ENCODE measurements at regions not wholly inside any gene's neighbourhood (a gene's known extent, or its start where the extent isn't known, plus 50 kb on each side); places are given as distances from the start of the nearest gene placed in this dataset.

DNA sequence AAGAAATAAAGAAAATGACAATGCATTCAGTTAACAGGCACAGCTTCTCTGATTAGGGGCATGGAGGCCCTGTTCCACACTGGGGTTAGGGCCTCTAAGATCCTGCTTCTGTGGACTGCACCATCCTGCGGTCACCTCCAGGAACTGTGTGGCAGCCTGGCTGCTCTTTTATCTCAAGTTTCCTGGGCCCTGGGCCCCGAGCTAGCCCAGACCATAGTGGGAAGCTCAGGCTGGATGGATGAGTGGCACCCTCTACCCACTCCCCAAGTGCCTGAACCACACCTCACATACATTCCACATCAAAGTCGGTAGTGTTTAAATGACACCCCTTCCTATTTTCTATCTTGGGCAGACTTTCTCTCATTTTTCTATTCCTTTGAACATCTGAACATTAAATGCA, 461.5 kb upstream of the MKI67 start:
- no peak overlapping the region for H3K4me3 ChIP-seq (ENCODE audit: low read depth, low read length)
- TF ChIP-seq CTCF (IDR thresholded peaks at IDR 0.05; ENCODE audit: insufficient read depth, low read length, missing control alignments) = no peak
- no peak for DNase-seq (ENCODE audit: low read depth, low spot score)
- ChIA-PET CTCF (no interaction called here), POLR2A (no interaction called here)

- TF ChIP-seq CTCF (IDR thresholded peaks at IDR 0.05; ENCODE audit: insufficient read depth, low read length, missing control alignments) = no peak
- POLR2A ChIA-PET = no interaction called here
- CTCF ChIA-PET = no interaction called here
- no peak overlapping the region for H3K4me3 ChIP-seq (ENCODE audit: low read depth, low read length)
- no peak for DNase-seq (ENCODE audit: low read depth, low spot score)
Observed at GRCh38 chr10:128588402-128588801, 462.2 kb upstream of the MKI67 start.

DNA sequence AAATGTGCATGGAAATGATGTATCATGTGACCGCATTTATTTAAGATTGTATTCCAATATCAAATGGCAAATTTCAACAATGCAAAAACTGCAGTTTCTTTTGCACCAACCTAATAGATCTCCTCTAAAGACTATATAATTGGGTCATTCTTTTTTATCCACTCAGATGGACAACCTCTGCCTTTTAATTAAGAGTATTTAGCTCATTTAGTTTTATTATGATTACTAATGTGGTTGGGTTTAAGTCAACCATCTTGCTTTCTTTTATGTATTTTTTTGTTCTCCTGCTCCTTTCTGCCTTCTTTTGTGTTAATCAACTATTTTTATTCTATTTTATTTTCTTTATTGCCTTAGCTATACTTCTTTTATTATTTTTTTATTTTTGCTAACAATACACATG, 468.5 kb upstream of the MKI67 start:
- no peak overlapping the region for H3K4me3 ChIP-seq (ENCODE audit: low read depth, low read length)
- POLR2A ChIA-PET = no interaction called here
- DNase-seq (ENCODE audit: low read depth, low spot score) = no peak
- CTCF ChIA-PET = no interaction called here
- TF ChIP-seq CTCF (IDR thresholded peaks at IDR 0.05; ENCODE audit: insufficient read depth, low read length, missing control alignments) = no peak

DNA sequence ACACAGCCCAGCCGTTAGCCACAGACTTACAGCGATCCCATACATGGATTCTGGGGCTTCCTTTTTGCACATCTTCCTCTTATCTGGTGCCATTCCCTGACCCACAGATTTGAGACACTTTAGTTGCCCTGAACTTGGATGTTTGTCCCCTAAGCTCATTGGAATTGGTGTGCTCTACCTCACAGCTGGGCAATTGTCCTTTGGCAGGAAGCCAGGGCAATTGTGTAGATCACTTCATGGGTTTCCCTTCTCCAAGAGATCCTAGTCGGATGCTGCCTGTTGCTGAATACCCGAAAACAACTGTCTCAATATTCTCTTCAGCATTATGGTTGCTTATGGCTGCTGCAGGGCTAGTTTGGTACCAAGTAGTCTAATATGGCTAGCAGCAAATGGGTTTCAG, 470.7 kb upstream of the MKI67 start:
- ChIA-PET CTCF (no interaction called here), POLR2A (no interaction called here)
- DNase-seq (ENCODE audit: low read depth, low spot score) = no peak
- TF ChIP-seq CTCF (IDR thresholded peaks at IDR 0.05; ENCODE audit: insufficient read depth, low read length, missing control alignments) = no peak
- no peak overlapping the region for H3K4me3 ChIP-seq (ENCODE audit: low read depth, low read length)

GRCh38 chr10:128599030-128599429, 472.8 kb upstream of the MKI67 start:
- ChIA-PET POLR2A (no interaction called here), CTCF (no interaction called here)
- no peak overlapping the region for H3K4me3 ChIP-seq (ENCODE audit: low read depth, low read length)
- no peak for TF ChIP-seq CTCF (IDR thresholded peaks at IDR 0.05; ENCODE audit: insufficient read depth, low read length, missing control alignments)
- no peak for DNase-seq (ENCODE audit: low read depth, low spot score)

- ChIA-PET POLR2A (no interaction called here), CTCF (no interaction called here)
- no peak for TF ChIP-seq CTCF (IDR thresholded peaks at IDR 0.05; ENCODE audit: insufficient read depth, low read length, missing control alignments)
- no peak for DNase-seq (ENCODE audit: low read depth, low spot score)
- no peak overlapping the region for H3K4me3 ChIP-seq (ENCODE audit: low read depth, low read length)
Observed at GRCh38 chr10:128599538-128599937, 473.3 kb upstream of the MKI67 start.
